GM23338 (cell line): ENCODE measurements at regions not wholly inside any gene's neighbourhood (a gene's known extent, or its start where the extent isn't known, plus 50 kb on each side); places are given as distances from the start of the nearest gene placed in this dataset.
"Not testable (repeated sequence)": the region's sequence is repeated elsewhere in the genome, so short reads cannot be mapped to it uniquely, and the experiment has no call there.

Experiments used
- ATAC-seq: fragments of 200-7000 bp; cut with Tn5 transposase; 3 replicates; pipeline ENCODE4 v1.9.1; 2020
- DNase-seq: peaks from one replicate; pipeline ENCODE4 v3.0.0-alpha.2; 2015; ENCODE audit warnings: low spot score
- H2AFZ ChIP-seq: fragments of 200-600 bp; sonication (generic); 2 replicates; pipeline ENCODE4 v1.8.0; 2016; ENCODE audit warnings: antibody characterized with exemption, mild to moderate bottlenecking, moderate library complexity
- H3F3A ChIP-seq: fragments of 200-600 bp; sonication (generic); replicated peaks from 2 replicates; pipeline ENCODE4 v1.8.0; 2017; ENCODE audit warnings: antibody characterized with exemption, mixed run types, low read depth
- H3K27ac ChIP-seq: fragments of 200-600 bp; sonication (generic); 2 replicates; pipeline ENCODE4 v1.6.1; 2016; ENCODE audit warnings: low read depth
- H3K27me3 ChIP-seq: fragments of 200-600 bp; sonication (generic); 2 replicates; pipeline ENCODE4 v1.8.0; 2016; ENCODE audit warnings: mild to moderate bottlenecking, mixed run types, moderate library complexity; ENCODE audit not compliant: insufficient read depth
- H3K36me3 ChIP-seq: fragments of 200-600 bp; sonication (generic); 2 replicates; pipeline ENCODE4 v1.8.0; 2016; ENCODE audit warnings: mild to moderate bottlenecking; ENCODE audit not compliant: insufficient read depth
- H3K4me1 ChIP-seq: fragments of 200-600 bp; sonication (generic); 2 replicates; pipeline ENCODE4 v1.8.0; 2016; ENCODE audit warnings: mild to moderate bottlenecking, moderate library complexity; ENCODE audit not compliant: insufficient read depth
- H3K4me2 ChIP-seq: fragments of 200-600 bp; sonication (generic); 2 replicates; pipeline ENCODE4 v1.7.1; 2017; ENCODE audit warnings: mixed run types
- H3K4me3 ChIP-seq: fragments of 200-600 bp; sonication (generic); 2 replicates; pipeline ENCODE4 v1.6.1; 2016; ENCODE audit warnings: mixed run types
- H3K79me2 ChIP-seq: fragments of 200-600 bp; sonication (generic); replicated peaks from 2 replicates; pipeline ENCODE4 v1.8.0; 2017; ENCODE audit warnings: mild to moderate bottlenecking; ENCODE audit not compliant: insufficient read depth
- H3K9me2 ChIP-seq: fragments of 200-600 bp; sonication (generic); 2 replicates; pipeline ENCODE4 v1.8.0; 2017; ENCODE audit not compliant: insufficient read depth
- H4K20me1 ChIP-seq: fragments of 200-600 bp; sonication (generic); replicated peaks from 2 replicates; pipeline ENCODE4 v1.8.0; 2017; ENCODE audit warnings: mild to moderate bottlenecking; ENCODE audit not compliant: insufficient read depth
- H3K27ac Mint-ChIP-seq: 2 replicates; pipeline ENCODE4 v1.8.0; 2020; ENCODE audit warnings: inconsistent platforms, mild to moderate bottlenecking, moderate library complexity, mixed read lengths
- H3K27me3 Mint-ChIP-seq: 3 replicates; pipeline ENCODE4 v1.8.0; 2022; ENCODE audit warnings: low read depth, mild to moderate bottlenecking, moderate library complexity, mixed read lengths, inconsistent platforms; ENCODE audit not compliant: insufficient read depth, poor library complexity
- H3K36me3 Mint-ChIP-seq: 3 replicates; pipeline ENCODE4 v1.8.0; 2021; ENCODE audit warnings: low read depth, mild to moderate bottlenecking, inconsistent platforms, moderate library complexity, mixed read lengths
- H3K4me1 Mint-ChIP-seq: 3 replicates; pipeline ENCODE4 v1.8.0; 2020; ENCODE audit warnings: mild to moderate bottlenecking, inconsistent platforms, mixed read lengths
- H3K4me3 Mint-ChIP-seq: 3 replicates; pipeline ENCODE4 v1.8.0; 2021; ENCODE audit warnings: moderate library complexity, mild to moderate bottlenecking, inconsistent platforms, mixed read lengths
- H3K9me3 Mint-ChIP-seq: 3 replicates; pipeline ENCODE4 v1.8.0; 2020; ENCODE audit warnings: moderate library complexity, mild to moderate bottlenecking, inconsistent platforms, mixed read lengths

DNA sequence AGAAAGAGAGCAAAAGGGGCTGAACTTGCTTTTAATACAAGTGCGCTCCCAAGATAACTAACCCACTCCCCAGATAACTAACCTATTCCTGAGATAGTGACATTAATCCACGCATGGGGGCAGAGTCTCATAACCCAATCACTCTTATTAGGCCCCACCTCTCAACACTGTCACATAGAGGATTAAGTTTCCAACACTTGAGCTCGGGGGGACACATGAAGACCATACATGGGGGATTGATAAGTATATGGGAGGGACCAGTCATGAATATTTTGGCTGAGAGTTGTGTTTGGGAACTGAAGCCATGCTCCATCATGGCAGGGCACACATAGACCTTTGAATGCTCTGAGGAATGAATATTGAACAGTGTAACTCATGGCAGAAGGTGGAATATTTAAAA lies 4217.3 kb upstream of the OR11H1 start:
- H3K9me2 ChIP-seq, H3K4me3 Mint-ChIP-seq, H3K4me2 ChIP-seq, H3K27me3 ChIP-seq, H2AFZ ChIP-seq, H3K27ac ChIP-seq, DNase-seq, H3K79me2 ChIP-seq, H3K4me1 ChIP-seq, H3K27ac Mint-ChIP-seq, H4K20me1 ChIP-seq, H3F3A ChIP-seq, H3K4me3 ChIP-seq, ATAC-seq, H3K4me1 Mint-ChIP-seq, H3K27me3 Mint-ChIP-seq: not testable (repeated sequence)
- peaks cover 26% of the 10 kb centered on the region for H3K36me3 ChIP-seq
- peaks cover 77% of the 10 kb centered on the region for H3K36me3 Mint-ChIP-seq
- H3K9me3 Mint-ChIP-seq: peaks cover 99% of the 10 kb centered on the region

DNA sequence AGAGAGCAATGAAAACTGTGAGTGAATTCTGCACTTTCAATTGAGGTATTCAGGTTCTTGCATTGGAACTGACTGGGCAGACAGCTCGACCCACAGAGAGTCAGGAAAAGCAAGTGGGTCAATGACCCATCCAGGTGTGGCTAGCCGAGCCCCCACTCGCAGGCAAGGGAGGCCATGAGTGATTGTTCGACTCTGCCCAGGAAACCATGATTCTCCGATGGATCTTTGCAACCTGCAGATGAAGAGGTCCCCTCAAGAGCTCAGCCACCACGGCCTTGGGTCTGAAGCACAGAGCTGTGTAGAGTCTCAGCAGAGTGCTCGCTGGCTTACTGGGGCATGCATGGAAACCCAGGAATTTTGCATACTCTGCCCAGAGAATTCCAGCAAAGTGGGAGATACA lies 4215.4 kb upstream of the OR11H1 start:
- H3K27ac ChIP-seq, H3K27me3 Mint-ChIP-seq, ATAC-seq, H3K27ac Mint-ChIP-seq, H3K4me3 ChIP-seq, H3K4me2 ChIP-seq, H3K79me2 ChIP-seq, H3K4me1 Mint-ChIP-seq, H3K4me1 ChIP-seq, H3K4me3 Mint-ChIP-seq, H4K20me1 ChIP-seq, DNase-seq, H3K9me2 ChIP-seq, H2AFZ ChIP-seq, H3K27me3 ChIP-seq, H3F3A ChIP-seq: not testable (repeated sequence)
- peaks cover 98% of the 10 kb centered on the region for H3K9me3 Mint-ChIP-seq
- peaks cover 21% of the 10 kb centered on the region for H3K36me3 ChIP-seq
- H3K36me3 Mint-ChIP-seq: peaks cover 58% of the 10 kb centered on the region

DNA sequence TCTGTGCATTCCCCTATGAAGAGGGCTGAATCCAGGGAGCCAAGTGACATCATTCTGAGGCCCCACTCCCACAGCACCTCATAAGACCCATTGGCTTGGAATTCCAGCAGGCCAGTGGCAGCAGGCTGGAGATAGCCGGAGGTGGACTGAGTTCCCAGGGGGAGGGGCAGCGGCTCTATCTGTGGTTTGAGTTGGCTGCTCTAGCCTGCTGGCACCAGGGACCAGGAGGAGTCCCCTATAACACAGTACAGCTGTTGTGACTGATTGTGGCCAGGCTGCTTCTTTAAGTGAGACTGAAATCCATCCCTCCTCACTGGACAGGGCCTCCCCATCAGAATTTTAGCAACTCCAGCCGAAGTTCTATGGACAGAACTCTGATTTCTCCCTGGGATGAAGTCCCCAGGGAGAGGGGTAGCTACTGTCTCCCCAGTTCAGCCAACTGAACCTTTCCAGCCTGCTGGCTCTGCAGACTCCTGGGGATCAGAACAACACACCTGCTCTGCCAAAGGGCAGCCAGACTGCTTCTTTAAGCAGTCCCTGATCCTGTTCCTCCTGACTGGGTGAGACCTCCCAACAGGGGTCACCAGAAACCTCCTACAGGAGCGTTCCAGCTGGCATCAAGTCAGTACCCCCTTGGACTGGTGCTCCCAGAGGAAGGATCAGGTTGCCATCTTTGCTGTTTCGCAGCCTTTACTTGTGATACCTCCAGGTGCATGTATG lies 4214.8 kb upstream of the OR11H1 start:
- not testable (repeated sequence) for H3K4me3 ChIP-seq, H3K4me2 ChIP-seq, H3K4me1 ChIP-seq, H3K27me3 ChIP-seq, H3K27ac Mint-ChIP-seq, H3K4me1 Mint-ChIP-seq, H4K20me1 ChIP-seq, ATAC-seq, H3K27me3 Mint-ChIP-seq, H3K27ac ChIP-seq, H3K4me3 Mint-ChIP-seq, H3K79me2 ChIP-seq, H3K9me2 ChIP-seq, H2AFZ ChIP-seq, H3F3A ChIP-seq, DNase-seq
- H3K36me3 Mint-ChIP-seq: peaks cover 57% of the 10 kb centered on the region
- H3K9me3 Mint-ChIP-seq: peaks cover 98% of the 10 kb centered on the region
- peaks cover 21% of the 10 kb centered on the region for H3K36me3 ChIP-seq

DNA sequence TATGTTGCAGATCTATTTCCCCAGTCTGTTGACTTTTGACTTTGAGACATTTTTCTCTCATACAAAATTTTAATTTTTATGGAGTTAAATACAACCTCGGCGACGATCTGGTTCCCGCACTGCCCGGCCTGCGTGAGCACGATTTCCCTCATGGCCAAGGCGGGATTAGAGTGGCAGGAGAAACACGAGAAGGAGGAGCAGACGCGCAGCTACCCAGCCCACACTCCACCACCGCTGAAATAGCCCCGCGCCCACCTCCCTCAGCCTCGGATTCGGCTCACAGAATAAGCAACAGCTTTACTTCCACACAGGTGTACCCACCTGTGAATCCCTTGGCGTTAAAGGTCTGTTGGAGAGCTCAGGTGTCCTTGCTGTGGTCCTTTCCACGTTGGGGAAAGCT lies 4209.4 kb upstream of the OR11H1 start:
- H4K20me1 ChIP-seq, H3K4me3 Mint-ChIP-seq, H3F3A ChIP-seq, H3K79me2 ChIP-seq, H3K4me2 ChIP-seq, H3K27ac Mint-ChIP-seq, H3K9me2 ChIP-seq, H3K27me3 Mint-ChIP-seq, H3K4me1 ChIP-seq, ATAC-seq, H3K27me3 ChIP-seq, H3K27ac ChIP-seq, H2AFZ ChIP-seq, H3K4me3 ChIP-seq, H3K4me1 Mint-ChIP-seq, DNase-seq: not testable (repeated sequence)
- peaks cover 11% of the 10 kb centered on the region for H3K36me3 ChIP-seq
- Mint-ChIP-seq H3K9me3 (peaks cover 69% of the 10 kb centered on the region), H3K36me3 (peaks cover 32% of the 10 kb centered on the region)

DNA sequence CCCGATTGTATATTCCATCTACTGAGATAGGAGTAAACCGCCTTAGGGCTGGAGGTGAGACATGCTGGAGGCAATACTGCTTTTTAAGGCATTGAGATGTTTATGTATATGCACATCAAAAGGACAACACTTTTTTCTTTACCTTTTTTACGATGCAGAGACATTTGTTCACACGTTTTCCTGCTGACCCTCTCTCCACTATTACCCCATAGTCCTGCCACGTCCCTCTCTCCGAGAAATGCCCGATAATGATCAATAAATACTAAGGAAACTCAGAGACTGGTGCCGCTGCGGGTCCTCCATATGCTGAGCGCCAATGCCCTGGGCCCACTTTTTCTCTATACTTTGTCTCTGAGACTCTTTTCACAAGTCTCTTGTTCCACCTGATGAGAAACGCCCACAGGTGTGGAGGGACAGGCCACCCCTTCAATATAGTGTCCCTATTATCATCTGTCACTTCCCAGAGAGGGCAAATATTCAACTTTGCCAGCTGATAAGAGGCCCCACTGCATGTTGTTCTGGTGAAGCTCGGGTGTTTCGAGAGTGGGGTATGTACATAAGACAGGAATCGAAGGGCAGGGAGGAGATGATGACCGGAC lies 4203.5 kb upstream of the OR11H1 start:
- H3K4me1 ChIP-seq, H3K27ac ChIP-seq, H3K4me3 Mint-ChIP-seq, H3K79me2 ChIP-seq, H4K20me1 ChIP-seq, H3K4me3 ChIP-seq, H2AFZ ChIP-seq, ATAC-seq, H3K27me3 ChIP-seq, H3K27me3 Mint-ChIP-seq, H3F3A ChIP-seq, H3K9me2 ChIP-seq, H3K4me1 Mint-ChIP-seq, H3K27ac Mint-ChIP-seq, H3K4me2 ChIP-seq, DNase-seq: not testable (repeated sequence)
- Mint-ChIP-seq H3K9me3 (peaks cover 68% of the 10 kb centered on the region), H3K36me3 (peaks cover 44% of the 10 kb centered on the region)
- peaks cover 14% of the 10 kb centered on the region; the same call in 1 of the 2 replicates for H3K36me3 ChIP-seq
